Naive B cell (primary cell): ENCODE measurements at regions not wholly inside any gene's neighbourhood (a gene's known extent, or its start where the extent isn't known, plus 50 kb on each side); places are given as distances from the start of the nearest gene placed in this dataset.

ENCODE experiments used
- ATAC-seq, 2 donors: fragments of 150-1000 bp; cut with Tn5 transposase; 2 replicates each; pipeline ENCODE4 v1.10.0; 2021; ENCODE audit warnings: low read depth in 2 of 2, mild to moderate bottlenecking in 2 of 2, moderate library complexity in 2 of 2
- DNase-seq: peaks from one replicate; pipeline ENCODE4 v3.0.0; 2022
- H3K27ac Mint-ChIP-seq, 6 donors: one replicate each; pipeline ENCODE4 v1.8.0; 2020 to 2022; ENCODE audit warnings: mild to moderate bottlenecking in 6 of 6, mixed read lengths in 6 of 6, moderate library complexity in 5 of 6, inconsistent platforms in 2 of 6
- H3K27me3 Mint-ChIP-seq, 3 donors: one replicate each; pipeline ENCODE4 v1.8.0; 2021 to 2022; ENCODE audit warnings: mixed read lengths in 3 of 3, mild to moderate bottlenecking in 1 of 3
- H3K36me3 Mint-ChIP-seq, 2 donors: one replicate each; pipeline ENCODE4 v1.8.0; 2020 to 2022; ENCODE audit warnings: mixed read lengths in 2 of 2, inconsistent platforms in 1 of 2, mild to moderate bottlenecking in 1 of 2
- H3K4me1 Mint-ChIP-seq, 3 donors: one replicate each; pipeline ENCODE4 v1.8.0; 2020 to 2022; ENCODE audit warnings: mixed read lengths in 3 of 3, inconsistent platforms in 1 of 3, mild to moderate bottlenecking in 1 of 3, moderate library complexity in 1 of 3
- H3K4me3 Mint-ChIP-seq, 8 donors: one replicate each; pipeline ENCODE4 v1.8.0; 2020 to 2022; ENCODE audit warnings: mild to moderate bottlenecking in 8 of 8, mixed read lengths in 8 of 8, moderate library complexity in 8 of 8, inconsistent platforms in 2 of 8
- H3K9me3 Mint-ChIP-seq, 7 donors: one replicate each; pipeline ENCODE4 v1.8.0; 2020 to 2022; ENCODE audit warnings: mixed read lengths in 7 of 7, mild to moderate bottlenecking in 5 of 7, inconsistent platforms in 2 of 7, moderate library complexity in 1 of 7

DNA sequence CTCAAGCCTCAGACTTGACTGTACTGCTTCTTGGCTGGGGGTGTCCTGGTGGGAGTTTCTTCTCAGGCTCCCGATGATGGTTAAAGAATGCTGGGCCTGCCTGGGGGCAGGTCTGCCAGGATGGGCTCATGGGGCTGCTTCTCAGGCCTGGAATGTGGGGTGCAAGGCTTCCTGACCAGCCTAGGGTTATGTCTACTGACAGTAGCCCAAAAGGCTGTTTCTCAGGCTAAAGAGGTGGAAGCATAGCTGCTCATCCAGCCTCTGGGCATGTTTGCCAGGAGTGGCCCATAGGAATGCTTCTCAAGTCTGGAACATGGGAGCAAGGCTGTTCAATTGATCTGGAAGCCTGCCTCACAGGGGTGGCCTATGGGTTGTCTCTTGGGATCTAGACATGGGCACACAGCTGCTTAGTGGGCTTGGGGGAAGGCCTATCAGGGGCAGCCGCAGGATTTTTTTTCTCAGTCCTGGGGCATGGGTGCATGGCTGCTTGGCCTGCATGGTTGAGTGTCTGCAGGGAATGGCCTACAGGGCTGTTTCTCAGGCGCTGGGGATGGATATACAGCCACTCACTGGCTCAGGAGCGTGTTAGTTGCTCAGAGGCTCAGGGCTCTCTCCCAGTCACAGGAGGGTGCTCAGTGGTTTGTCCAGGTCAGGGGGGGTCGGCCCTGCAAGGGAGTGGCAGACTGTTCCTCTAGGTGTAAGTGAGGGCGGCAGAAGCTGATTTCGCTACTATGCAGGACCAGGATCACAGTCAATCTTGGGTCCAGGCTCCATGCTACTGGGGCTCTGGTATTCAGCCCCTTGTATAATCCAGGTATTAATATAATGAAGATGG, 617.3 kb upstream of the REG3G start:
- peak overlapping the region in 2 of 8 donors; percentile 4 to 44 for H3K4me3 Mint-ChIP-seq
- H3K9me3 Mint-ChIP-seq, result peaks cover 0 to 10% (median 0%) of the 10 kb centered on the region in 7 donors
- DNase-seq (no peak), ATAC-seq (no peak)
- H3K27ac Mint-ChIP-seq, result no peak overlapping the region
- H3K36me3 Mint-ChIP-seq, result no peaks in the 10 kb centered on the region
- no peaks in the 10 kb centered on the region for H3K4me1 Mint-ChIP-seq
- H3K27me3 Mint-ChIP-seq, result no peaks in the 10 kb centered on the region

DNA sequence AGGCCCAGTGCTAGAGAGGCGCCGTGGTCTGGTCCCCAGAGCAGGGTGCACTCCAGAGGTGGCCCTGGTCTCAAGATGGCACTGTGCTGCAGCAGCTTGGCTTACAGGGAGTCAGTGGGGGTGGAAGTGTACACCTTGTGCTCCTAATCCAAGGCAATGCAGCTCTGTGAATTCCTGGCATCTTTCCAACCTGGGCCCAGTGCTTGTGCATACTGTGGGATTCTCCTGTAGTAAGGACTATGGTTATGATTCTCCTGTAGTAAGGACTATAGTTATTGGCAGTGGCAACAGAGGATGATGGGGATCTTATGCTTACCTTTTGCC, 616.7 kb upstream of the REG3G start:
- ATAC-seq (no peak), DNase-seq (no peak)
- no peaks in the 10 kb centered on the region for H3K27me3 Mint-ChIP-seq
- no peak overlapping the region for H3K27ac Mint-ChIP-seq
- H3K4me3 Mint-ChIP-seq, result no peak overlapping the region
- H3K9me3 Mint-ChIP-seq, result peaks cover 0 to 10% (median 0%) of the 10 kb centered on the region in 7 donors
- H3K36me3 Mint-ChIP-seq, result no peaks in the 10 kb centered on the region
- H3K4me1 Mint-ChIP-seq, result no peaks in the 10 kb centered on the region

DNA sequence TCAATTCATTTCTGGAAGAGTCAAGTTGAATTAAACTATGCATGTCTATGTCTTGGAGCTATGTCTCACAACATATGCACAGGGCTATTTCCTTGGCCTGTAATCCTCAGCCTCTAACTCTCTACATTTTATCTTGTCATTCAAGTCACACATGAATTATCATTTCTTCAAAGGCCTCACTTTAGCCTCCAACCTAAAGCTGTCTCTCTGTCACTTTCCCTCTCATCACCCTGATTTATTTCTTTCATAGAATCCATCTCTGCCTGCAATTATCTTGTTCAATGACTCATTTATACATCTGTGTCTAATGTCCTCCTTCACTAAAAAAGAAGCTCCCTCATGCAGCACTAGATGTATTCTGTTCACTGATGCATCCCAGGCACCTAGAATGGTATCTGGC, 614.2 kb upstream of the REG3G start:
- Mint-ChIP-seq H3K27ac (no peak overlapping the region), H3K4me3 (no peak overlapping the region), H3K9me3 (peaks cover 0 to 7% (median 0%) of the 10 kb centered on the region in 7 donors), H3K4me1 (no peaks in the 10 kb centered on the region), H3K36me3 (no peaks in the 10 kb centered on the region), H3K27me3 (no peaks in the 10 kb centered on the region)
- ATAC-seq, result no peak
- no peak for DNase-seq

DNA sequence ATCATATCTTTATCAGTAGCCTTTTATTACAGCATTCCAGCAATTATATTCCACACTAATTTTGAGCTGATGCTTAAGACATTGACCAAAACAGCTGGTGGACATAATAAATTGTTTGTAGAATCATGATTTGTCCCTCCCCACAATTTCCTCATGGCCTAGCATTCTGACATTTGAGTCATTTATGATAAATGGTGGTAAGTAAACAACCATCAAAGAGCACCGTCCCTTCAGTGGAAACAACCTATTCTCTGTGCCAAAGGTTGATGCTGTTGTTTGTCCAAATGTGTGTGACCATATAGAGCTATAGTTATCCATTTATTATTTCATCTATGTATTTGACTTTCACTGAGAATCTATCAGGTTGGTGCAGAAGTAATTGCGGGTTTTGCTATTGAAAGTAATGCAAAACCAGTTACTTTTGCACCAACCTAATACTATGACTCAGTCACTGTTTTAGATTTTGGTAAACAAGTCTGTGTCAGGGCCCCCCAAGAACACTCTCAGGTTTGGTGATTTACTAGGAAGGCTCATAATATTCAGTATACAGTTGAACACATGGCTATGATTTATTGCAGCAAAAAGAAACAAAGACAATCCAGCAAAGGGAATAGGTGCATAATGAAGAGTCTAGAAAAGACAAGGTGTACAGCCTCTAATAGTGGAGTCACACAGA, 608.7 kb upstream of the REG3G start:
- Mint-ChIP-seq H3K9me3 (peaks cover 0 to 6% (median 0%) of the 10 kb centered on the region in 7 donors), H3K36me3 (no peaks in the 10 kb centered on the region), H3K27me3 (no peaks in the 10 kb centered on the region), H3K27ac (no peak overlapping the region), H3K4me3 (no peak overlapping the region), H3K4me1 (no peaks in the 10 kb centered on the region)
- DNase-seq (no peak), ATAC-seq (no peak)

DNA sequence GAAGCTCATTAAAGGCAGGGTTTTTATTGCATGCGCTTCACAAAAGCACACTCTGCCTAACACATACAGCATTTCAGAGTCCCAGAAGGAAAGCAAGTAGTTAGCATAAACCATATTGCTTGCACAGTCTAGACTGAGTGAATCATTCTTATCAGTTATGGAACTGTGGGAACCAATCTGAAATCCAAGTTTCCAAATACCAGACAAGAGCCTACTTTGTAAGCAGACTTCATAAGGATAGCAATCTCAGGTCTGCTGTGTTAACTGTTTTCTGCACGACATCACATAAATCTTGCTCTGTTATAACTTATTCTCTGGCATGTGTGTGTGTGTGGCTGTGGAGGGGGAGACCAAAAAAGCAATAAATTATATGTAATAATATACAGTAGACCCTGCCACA, 608.1 kb upstream of the REG3G start:
- Mint-ChIP-seq H3K4me1 (no peaks in the 10 kb centered on the region), H3K9me3 (peaks cover 0 to 6% (median 0%) of the 10 kb centered on the region in 7 donors), H3K36me3 (no peaks in the 10 kb centered on the region), H3K27ac (no peak overlapping the region), H3K27me3 (no peaks in the 10 kb centered on the region), H3K4me3 (no peak overlapping the region)
- ATAC-seq (no peak), DNase-seq (no peak)

DNA sequence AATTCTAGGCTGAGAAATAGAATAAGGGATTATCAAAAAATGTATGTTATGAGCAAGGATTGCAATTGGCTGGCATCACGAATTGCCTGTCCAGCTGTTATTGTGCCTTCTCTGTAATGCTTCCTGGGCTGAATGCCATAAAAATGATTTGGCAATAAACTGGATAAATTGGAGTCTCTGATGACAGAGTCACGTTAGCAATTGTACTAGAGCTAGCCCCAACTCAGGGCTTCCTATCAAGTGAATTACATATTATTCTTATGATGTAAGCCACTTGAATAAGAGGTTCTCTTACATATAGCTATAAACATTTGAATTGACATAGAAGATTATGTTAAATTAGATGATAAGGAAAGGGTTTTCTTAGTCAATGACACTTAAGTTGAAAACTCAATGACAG, 607.5 kb upstream of the REG3G start:
- Mint-ChIP-seq H3K4me1 (no peaks in the 10 kb centered on the region), H3K36me3 (no peaks in the 10 kb centered on the region), H3K27ac (peak overlapping the region in 1 of 6 donors; percentile 40), H3K4me3 (no peak overlapping the region), H3K27me3 (no peaks in the 10 kb centered on the region), H3K9me3 (peaks cover 0 to 6% (median 0%) of the 10 kb centered on the region in 7 donors)
- ATAC-seq (no peak), DNase-seq (no peak)

DNA sequence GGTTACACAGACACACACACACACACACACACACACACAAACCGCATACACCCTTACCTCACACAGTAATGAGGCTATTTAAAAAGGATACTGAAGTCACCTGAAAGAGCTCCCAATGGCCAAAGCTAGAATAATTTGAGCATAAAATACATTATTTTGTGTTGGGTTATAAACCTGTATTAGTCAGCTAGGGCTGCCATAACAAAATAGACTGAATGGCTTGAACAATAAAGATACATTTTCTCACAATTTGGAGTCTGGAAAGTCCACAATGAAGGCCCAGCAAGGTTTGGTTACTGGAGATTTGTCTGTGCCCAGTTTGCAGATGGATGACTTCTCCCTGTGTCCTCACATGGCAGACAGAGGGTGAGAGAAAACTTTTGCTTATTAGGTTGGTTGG, 605.4 kb upstream of the REG3G start:
- H3K4me1 Mint-ChIP-seq, result no peaks in the 10 kb centered on the region
- ATAC-seq (no peak), DNase-seq (no peak)
- no peaks in the 10 kb centered on the region for H3K36me3 Mint-ChIP-seq
- H3K27ac Mint-ChIP-seq, result no peak overlapping the region
- no peak overlapping the region for H3K4me3 Mint-ChIP-seq
- H3K9me3 Mint-ChIP-seq, result peaks cover 0 to 8% (median 4%) of the 10 kb centered on the region in 7 donors
- no peaks in the 10 kb centered on the region for H3K27me3 Mint-ChIP-seq

DNA sequence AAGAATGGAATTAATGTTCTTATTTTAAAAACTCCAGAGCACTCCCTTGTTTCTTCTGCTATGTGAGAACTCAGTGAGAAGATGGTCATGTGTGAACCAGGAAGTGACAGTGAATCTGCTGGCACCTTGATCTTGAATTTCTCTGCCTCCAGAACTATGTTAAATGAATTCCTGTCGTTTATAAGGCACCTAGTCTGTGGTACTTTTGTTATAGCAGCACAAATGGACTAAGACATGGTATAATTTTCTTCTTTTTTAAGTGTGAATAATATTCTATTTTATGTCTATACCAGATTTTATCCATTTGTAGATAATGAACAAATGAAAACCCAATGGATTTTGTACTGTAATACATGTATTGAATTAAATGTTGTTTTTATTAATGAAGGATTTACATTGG, 601.9 kb upstream of the REG3G start:
- Mint-ChIP-seq H3K4me3 (no peak overlapping the region), H3K9me3 (peaks cover 0 to 6% (median 2%) of the 10 kb centered on the region in 7 donors), H3K4me1 (no peaks in the 10 kb centered on the region), H3K27me3 (no peaks in the 10 kb centered on the region), H3K36me3 (no peaks in the 10 kb centered on the region), H3K27ac (no peak overlapping the region)
- ATAC-seq (no peak), DNase-seq (no peak)

DNA sequence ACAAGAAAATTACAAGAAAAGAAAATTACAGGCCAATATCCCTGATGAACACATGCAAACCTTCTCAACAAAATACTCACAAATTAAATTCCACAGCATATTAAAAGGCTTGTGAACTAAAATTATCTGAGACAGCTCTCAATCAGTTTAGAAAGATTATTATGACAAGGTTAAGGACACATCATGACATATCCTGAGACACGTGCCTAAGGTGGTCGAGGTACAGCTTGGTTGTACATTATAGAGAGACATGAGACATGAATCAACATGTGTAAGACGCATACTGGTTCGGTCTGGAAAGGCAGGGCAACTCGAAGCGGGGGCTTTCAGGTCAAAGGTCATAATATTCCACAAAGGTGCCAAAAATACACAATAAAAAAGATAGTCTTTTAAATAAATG, 598.3 kb upstream of the REG3G start:
- no peaks in the 10 kb centered on the region for H3K27me3 Mint-ChIP-seq
- H3K4me3 Mint-ChIP-seq, result no peak overlapping the region
- no peak overlapping the region for H3K27ac Mint-ChIP-seq
- no peaks in the 10 kb centered on the region for H3K36me3 Mint-ChIP-seq
- peaks cover 0 to 4% (median 2%) of the 10 kb centered on the region in 7 donors for H3K9me3 Mint-ChIP-seq
- H3K4me1 Mint-ChIP-seq, result no peaks in the 10 kb centered on the region
- DNase-seq (no peak), ATAC-seq (no peak)

DNA sequence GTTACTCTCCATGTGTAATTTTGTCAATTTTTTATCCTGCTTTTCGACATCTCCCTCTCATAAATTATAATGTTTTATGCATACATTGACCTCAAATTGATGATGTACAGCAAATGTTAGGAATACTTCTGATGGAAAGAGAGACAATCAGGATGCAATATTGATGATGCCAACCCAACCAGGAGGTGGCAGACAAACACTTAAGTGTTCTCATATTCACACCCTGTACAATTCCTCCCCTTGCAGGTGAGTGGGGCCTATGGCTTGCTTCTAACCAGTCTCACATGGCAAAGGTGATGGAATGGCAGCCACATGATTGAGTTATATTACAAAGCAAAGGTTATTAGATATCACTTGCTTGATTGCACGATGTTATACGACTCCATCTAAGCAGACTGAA, 594.3 kb upstream of the REG3G start:
- Mint-ChIP-seq H3K27me3 (no peaks in the 10 kb centered on the region), H3K27ac (no peak overlapping the region), H3K9me3 (peaks cover 0 to 3% (median 0%) of the 10 kb centered on the region in 7 donors), H3K36me3 (no peaks in the 10 kb centered on the region), H3K4me3 (no peak overlapping the region), H3K4me1 (no peaks in the 10 kb centered on the region)
- ATAC-seq, result no peak
- DNase-seq, result no peak

DNA sequence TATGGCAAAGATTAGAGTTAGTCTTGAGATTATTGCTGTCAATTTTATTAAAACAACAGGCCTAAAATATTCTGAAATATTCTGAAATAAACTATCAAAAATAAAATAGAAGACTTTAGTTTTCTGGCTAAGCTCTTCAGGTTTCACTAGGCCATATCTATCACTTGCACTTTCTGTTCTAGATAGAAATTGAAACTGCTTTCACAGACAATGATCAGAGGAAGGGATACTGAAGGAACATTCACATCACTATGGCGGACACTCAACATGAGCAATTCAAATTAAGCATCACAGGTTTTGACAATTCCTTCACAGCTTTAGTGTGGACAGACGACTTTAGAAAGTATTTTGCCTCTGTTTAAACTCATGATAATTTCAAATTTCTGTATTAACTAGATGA, 586.4 kb upstream of the REG3G start:
- no peak overlapping the region for H3K4me3 Mint-ChIP-seq
- H3K9me3 Mint-ChIP-seq, result peaks cover 0 to 7% (median 2%) of the 10 kb centered on the region in 7 donors
- no peaks in the 10 kb centered on the region for H3K4me1 Mint-ChIP-seq
- H3K36me3 Mint-ChIP-seq, result no peaks in the 10 kb centered on the region
- no peaks in the 10 kb centered on the region for H3K27me3 Mint-ChIP-seq
- ATAC-seq (no peak), DNase-seq (no peak)
- H3K27ac Mint-ChIP-seq, result no peak overlapping the region

DNA sequence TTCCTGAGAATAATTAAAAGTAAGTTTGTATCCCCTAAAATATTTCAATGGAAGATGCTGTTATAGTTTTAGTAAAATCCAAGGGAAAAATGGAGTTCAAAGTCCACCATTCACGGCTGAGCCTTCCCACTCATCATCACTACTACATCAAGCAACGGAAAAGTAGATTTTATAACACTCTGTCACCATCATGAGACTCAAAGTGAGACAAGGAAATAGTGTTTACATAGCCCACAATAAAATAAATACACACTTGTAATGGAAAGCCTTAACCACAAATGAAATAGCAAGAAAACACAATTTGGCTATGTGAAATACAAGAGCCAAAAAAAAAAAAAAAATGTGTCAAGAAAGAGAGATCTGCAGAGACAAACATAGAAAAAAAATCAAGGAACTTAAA, 569.9 kb upstream of the REG3G start:
- Mint-ChIP-seq H3K27me3 (no peaks in the 10 kb centered on the region), H3K4me1 (no peaks in the 10 kb centered on the region), H3K9me3 (peaks cover 0 to 8% (median 3%) of the 10 kb centered on the region in 7 donors), H3K27ac (no peak overlapping the region), H3K4me3 (no peak overlapping the region), H3K36me3 (no peaks in the 10 kb centered on the region)
- ATAC-seq (no peak), DNase-seq (no peak)

DNA sequence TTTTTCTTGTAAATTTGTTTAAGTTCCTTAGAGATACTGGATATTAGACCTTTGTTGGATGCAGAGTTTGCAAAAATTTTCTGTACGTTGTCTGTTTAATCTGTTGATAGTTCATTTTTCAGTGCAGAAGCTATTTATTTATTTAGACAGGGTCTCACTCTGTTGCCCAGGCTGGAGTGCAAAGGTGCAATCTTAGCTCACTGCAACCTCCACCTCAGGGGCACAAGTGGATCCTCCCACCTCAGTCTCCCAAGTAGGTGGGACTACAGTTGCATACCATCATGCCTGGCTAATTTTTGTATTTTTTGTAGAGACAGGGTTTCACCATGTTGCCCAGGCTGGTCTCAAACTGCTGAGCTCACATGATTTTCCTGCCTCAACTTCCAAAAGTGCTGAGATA, 568.2 kb upstream of the REG3G start:
- DNase-seq (no peak), ATAC-seq (no peak)
- Mint-ChIP-seq H3K9me3 (peaks cover 0 to 12% (median 3%) of the 10 kb centered on the region in 7 donors), H3K4me3 (no peak overlapping the region), H3K27me3 (no peaks in the 10 kb centered on the region), H3K36me3 (no peaks in the 10 kb centered on the region), H3K4me1 (no peaks in the 10 kb centered on the region), H3K27ac (no peak overlapping the region)

DNA sequence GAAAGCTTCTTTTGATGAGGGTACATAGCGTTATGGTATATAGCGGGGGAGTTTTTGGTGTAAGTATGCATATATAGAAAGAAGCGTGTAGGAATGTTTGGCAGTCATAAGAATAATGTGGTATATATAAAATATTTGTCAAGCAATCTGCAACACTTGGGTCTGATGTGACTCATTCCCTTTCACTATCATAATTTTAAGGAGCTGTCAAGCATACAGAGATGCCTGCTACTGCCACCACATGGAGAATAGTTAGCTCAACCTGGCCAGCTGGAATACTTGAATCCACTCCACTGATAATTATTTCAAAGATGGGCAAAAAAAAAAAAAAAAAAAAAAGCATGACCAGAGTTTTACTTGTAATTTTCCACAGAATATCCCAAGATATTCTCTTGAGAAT, 559.8 kb upstream of the REG3G start:
- Mint-ChIP-seq H3K4me1 (no peaks in the 10 kb centered on the region), H3K36me3 (no peaks in the 10 kb centered on the region), H3K27me3 (no peaks in the 10 kb centered on the region), H3K4me3 (no peak overlapping the region), H3K27ac (no peak overlapping the region), H3K9me3 (peaks cover 0 to 5% (median 0%) of the 10 kb centered on the region in 7 donors)
- no peak for DNase-seq
- no peak for ATAC-seq
